IMR-90 (cell line): ENCODE measurements at regions not wholly inside any gene's neighbourhood (a gene's known extent, or its start where the extent isn't known, plus 50 kb on each side); places are given as distances from the start of the nearest gene placed in this dataset.

Experiments
- ATAC-seq: fragments of 200-7000 bp; cut with Tn5 transposase; 2 replicates; pipeline ENCODE4 v1.9.1; 2020; ENCODE audit warnings: low read depth, mild to moderate bottlenecking, moderate library complexity
- BruUV-seq: library from RNA; stranded (reverse); fragments of 400-500 nt; replicated peaks from 2 replicates; lab custom pipeline; 2021; lab: Mats Ljungman, UMichigan
- CTCF ChIA-PET: fragments of 300-600 bp; formaldehyde crosslinking; extraction: SDS; loops from one replicate; lab custom pipeline; 2021; ENCODE audit warnings: antibody characterized with exemption; lab: Yijun Ruan, JAX
- POLR2A ChIA-PET: fragments of 300-600 bp; sonication (Branson Sonifier 250); formaldehyde crosslinking; loops from one replicate; lab custom pipeline; 2022; ENCODE audit warnings: antibody characterized with exemption; ENCODE audit not compliant: unreplicated experiment; lab: Charles Lee
- DNase-seq: peaks from one replicate; pipeline ENCODE4 v3.0.0; 2013
- H2AFZ ChIP-seq: replicated peaks from 2 replicates; pipeline ENCODE3; 2013; ENCODE audit warnings: low read length, mild to moderate bottlenecking; ENCODE audit not compliant: poor library complexity
- H2AK5ac ChIP-seq: 2 replicates; pipeline ENCODE4 v1.6.1; 2013; ENCODE audit warnings: low read depth, low read length, inconsistent platforms
- H2AK9ac ChIP-seq: replicated peaks from 2 replicates; pipeline ENCODE3; 2013; ENCODE audit warnings: mild to moderate bottlenecking, low read depth, low read length, moderate library complexity; ENCODE audit not compliant: poor library complexity
- H2BK120ac ChIP-seq: 2 replicates; pipeline ENCODE4 v1.6.1; 2013; ENCODE audit warnings: low read depth, low read length, inconsistent platforms
- H2BK15ac ChIP-seq: 3 replicates; pipeline ENCODE4 v1.6.1; 2013; ENCODE audit warnings: low read depth, low read length, inconsistent platforms
- H2BK20ac ChIP-seq: 2 replicates; pipeline ENCODE4 v1.6.1; 2013; ENCODE audit warnings: low read depth, mild to moderate bottlenecking, inconsistent platforms, low read length, moderate library complexity
- H2BK5ac ChIP-seq: 2 replicates; pipeline ENCODE4 v1.6.1; 2013; ENCODE audit warnings: mild to moderate bottlenecking, low read depth, low read length, inconsistent platforms; ENCODE audit not compliant: poor library complexity, severe bottlenecking
- H3K14ac ChIP-seq: replicated peaks from 2 replicates; pipeline ENCODE4 v1.6.1; 2013; ENCODE audit warnings: low read depth, low read length, inconsistent platforms
- H3K18ac ChIP-seq: 2 replicates; pipeline ENCODE4 v1.6.1; 2013; ENCODE audit warnings: low read depth, low read length, control low read depth
- H3K23ac ChIP-seq: 2 replicates; pipeline ENCODE4 v1.6.1; 2013; ENCODE audit warnings: low read depth, low read length, inconsistent platforms
- H3K27ac ChIP-seq: 2 replicates; pipeline ENCODE4 v1.5.1; 2013; ENCODE audit warnings: mild to moderate bottlenecking, control low read depth, low read length; ENCODE audit not compliant: insufficient read depth
- H3K27me3 ChIP-seq: 2 replicates; pipeline ENCODE4 v1.6.1; 2013; ENCODE audit warnings: low read length; ENCODE audit not compliant: control insufficient read depth, insufficient read depth
- H3K36me3 ChIP-seq: 2 replicates; pipeline ENCODE4 v1.6.1; 2013; ENCODE audit warnings: low read length, mixed read lengths; ENCODE audit not compliant: control insufficient read depth, insufficient read depth
- H3K4ac ChIP-seq: 2 replicates; pipeline ENCODE4 v1.6.1; 2013; ENCODE audit warnings: low read depth, low read length, inconsistent platforms
- H3K4me1 ChIP-seq: 2 replicates; pipeline ENCODE4 v1.6.1; 2013; ENCODE audit warnings: low read length, mixed read lengths; ENCODE audit not compliant: control insufficient read depth, insufficient read depth
- H3K4me2 ChIP-seq: 2 replicates; pipeline ENCODE4 v1.6.1; 2013; ENCODE audit warnings: low read depth, mild to moderate bottlenecking, control low read depth, low read length, moderate library complexity
- H3K4me3 ChIP-seq: 2 replicates; pipeline ENCODE4 v1.5.1; 2013; ENCODE audit warnings: low read depth, mild to moderate bottlenecking, control low read depth, low read length, moderate library complexity; ENCODE audit not compliant: insufficient read depth
- H3K56ac ChIP-seq: 2 replicates; pipeline ENCODE4 v1.6.1; 2013; ENCODE audit warnings: low read length, inconsistent platforms; ENCODE audit not compliant: insufficient read depth; ENCODE audit errors: extremely low read depth
- H3K79me1 ChIP-seq, 2 experiments: 2 replicates each; pipeline ENCODE4 v1.6.1; 2013; ENCODE audit warnings: low read length in 2 of 2, inconsistent platforms in 1 of 2, low read depth in 1 of 2
- H3K9ac ChIP-seq: 2 replicates; pipeline ENCODE4 v1.6.1; 2013; ENCODE audit warnings: low read depth, low read length, control low read depth
- H3K9me1 ChIP-seq: 2 replicates; pipeline ENCODE4 v1.6.1; 2013; ENCODE audit warnings: low read length, inconsistent platforms; ENCODE audit not compliant: insufficient read depth
- H3K9me3 ChIP-seq: 2 replicates; pipeline ENCODE4 v1.6.1; 2013; ENCODE audit warnings: low read length; ENCODE audit not compliant: control insufficient read depth, insufficient read depth
- H4K20me1 ChIP-seq: 2 replicates; pipeline ENCODE4 v1.6.1; 2013; ENCODE audit warnings: low read length, inconsistent platforms; ENCODE audit not compliant: insufficient read depth
- H4K5ac ChIP-seq: 2 replicates; pipeline ENCODE4 v1.6.1; 2013; ENCODE audit warnings: mild to moderate bottlenecking, low read depth, low read length, control low read depth
- H4K8ac ChIP-seq, 2 experiments: 2 replicates each; pipeline ENCODE4 v1.6.1; 2013; ENCODE audit warnings: low read depth in 2 of 2, low read length in 2 of 2, control low read depth in 1 of 2, inconsistent platforms in 1 of 2
- H4K91ac ChIP-seq: 2 replicates; pipeline ENCODE4 v1.6.1; 2013; ENCODE audit warnings: low read depth, low read length, inconsistent platforms; ENCODE audit not compliant: insufficient read depth
- CEBPB ChIP-seq: IDR thresholded peaks from 2 replicates; pipeline ENCODE4 v1.6.1; 2012; ENCODE audit warnings: low read depth, low read length, improper control_type of control experiment
- CHD1 ChIP-seq: IDR thresholded peaks from 2 replicates; pipeline ENCODE4 v1.6.1; 2012; ENCODE audit warnings: low read depth, low read length, improper control_type of control experiment
- MAFK ChIP-seq: IDR thresholded peaks from 2 replicates; pipeline ENCODE4 v1.6.1; 2012; ENCODE audit warnings: low read depth, low read length, improper control_type of control experiment
- MAZ ChIP-seq: IDR thresholded peaks from 2 replicates; pipeline ENCODE4 v1.6.1; 2012; ENCODE audit warnings: low read depth, mild to moderate bottlenecking, low read length, improper control_type of control experiment, moderate library complexity, borderline replicate concordance
- MXI1 ChIP-seq: IDR thresholded peaks from 2 replicates; pipeline ENCODE4 v1.6.1; 2012; ENCODE audit warnings: low read depth, mild to moderate bottlenecking, low read length, moderate library complexity, borderline replicate concordance
- NFE2L2 ChIP-seq: fragments of 150-350 bp; IDR thresholded peaks from 2 replicates; pipeline ENCODE4 v1.6.1; 2016; ENCODE audit warnings: low read depth, mild to moderate bottlenecking, low read length
- POLR2A ChIP-seq: IDR thresholded peaks from 2 replicates; pipeline ENCODE4 v1.6.1; 2012; ENCODE audit warnings: mild to moderate bottlenecking, low read depth, low read length
- RCOR1 ChIP-seq: IDR thresholded peaks from 2 replicates; pipeline ENCODE4 v1.6.1; 2012; ENCODE audit warnings: mild to moderate bottlenecking, low read length, improper control_type of control experiment; ENCODE audit not compliant: insufficient replicate concordance
- RFX5 ChIP-seq: IDR thresholded peaks from 2 replicates; pipeline ENCODE4 v1.8.0; 2012; ENCODE audit warnings: low read depth, mild to moderate bottlenecking, low read length, moderate library complexity
- WGBS, 2 experiments: methylation state at CpG; one replicate each; pipeline versions ENCODE4 v1.1.5 to v1.1.7; 2013; ENCODE audit warnings: missing lambda C conversion rate in 2 of 2; ENCODE audit not compliant: insufficient read length in 1 of 2; ENCODE audit errors: extremely low coverage in 2 of 2; 5-methylcytosine and 5-hydroxymethylcytosine counted together
- dilution Hi-C: fragments of 300-500 bp; cut with HindIII; formaldehyde crosslinking; loops from one replicate; pipeline ENCODE4 v1.14.3; 2018; ENCODE audit warnings: low sequenced_read_pairs; ENCODE audit not compliant: unreplicated experiment
- in situ Hi-C: fragments of 300-500 bp; cut with MboI; formaldehyde crosslinking; loops from 3 replicates; pipeline ENCODE4 v1.14.3; 2019; ENCODE audit warnings: low sequenced_read_pairs, inconsistent platforms, mixed read lengths
- intact Hi-C: fragments of 100-400 bp; cut with micrococcal nuclease; formaldehyde crosslinking; loops from 2 replicates; pipeline ENCODE4 v1.10.0; 2022
- TF ChIP-seq, protein P1 (sequence below): fragments of 150-350 bp; IDR thresholded peaks from 2 replicates; pipeline ENCODE4 v1.6.1; 2016; ENCODE audit warnings: low read depth, mild to moderate bottlenecking, low read length, moderate library complexity, borderline replicate concordance
- TF ChIP-seq, protein P2 (sequence below): conservative IDR thresholded peaks from 2 replicates; pipeline ENCODE4 v1.5.1; 2012; ENCODE audit warnings: mild to moderate bottlenecking, low read depth, low read length, improper control_type of control experiment

DNA sequence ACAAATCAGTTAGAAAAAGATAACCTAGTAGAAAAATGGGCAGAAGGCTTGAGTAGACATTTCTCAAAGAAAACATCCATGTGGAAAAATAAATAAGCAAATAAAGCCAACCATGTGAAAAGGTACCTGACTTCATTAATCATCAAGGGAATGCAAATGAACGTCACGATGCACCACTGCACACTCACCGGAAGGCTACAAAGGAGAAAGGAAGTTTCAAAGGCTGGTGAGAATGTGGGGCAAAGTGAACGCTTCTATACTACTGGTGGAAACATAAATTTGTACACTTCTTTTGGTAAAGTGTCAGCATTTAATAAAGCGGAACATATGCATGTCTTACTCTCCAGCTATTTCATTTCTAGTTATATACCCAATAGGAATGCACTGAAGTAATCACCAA lies 166.8 kb downstream of the CSNK2A3 start:
- Histone ChIP-seq H2AK5ac (no peak overlapping the region), H3K4me2 (no peak overlapping the region), H2BK5ac (no peak overlapping the region), H3K14ac (no peak overlapping the region), H3K9ac (no peak overlapping the region), H3K4ac (no peak overlapping the region), H3K56ac (no peak overlapping the region), H3K23ac (no peak overlapping the region), H3K9me3 (no peaks in the 10 kb centered on the region), H3K27me3 (peaks cover 21% of the 10 kb centered on the region), H2AK9ac (no peak overlapping the region), H4K8ac (no peak overlapping the region), H2BK120ac (no peak overlapping the region), H3K4me3 (no peak overlapping the region), H3K18ac (no peak overlapping the region), H2AFZ (no peak overlapping the region), H3K79me1 (no peaks in the 10 kb centered on the region), H4K91ac (no peak overlapping the region), H3K36me3 (no peaks in the 10 kb centered on the region), H3K4me1 (no peaks in the 10 kb centered on the region), H4K5ac (no peak overlapping the region), H2BK20ac (no peak overlapping the region), H4K20me1 (no peaks in the 10 kb centered on the region), H2BK15ac (no peak overlapping the region), H3K9me1 (no peaks in the 10 kb centered on the region), H3K27ac (no peak overlapping the region)
- TF ChIP-seq, protein P1, sequence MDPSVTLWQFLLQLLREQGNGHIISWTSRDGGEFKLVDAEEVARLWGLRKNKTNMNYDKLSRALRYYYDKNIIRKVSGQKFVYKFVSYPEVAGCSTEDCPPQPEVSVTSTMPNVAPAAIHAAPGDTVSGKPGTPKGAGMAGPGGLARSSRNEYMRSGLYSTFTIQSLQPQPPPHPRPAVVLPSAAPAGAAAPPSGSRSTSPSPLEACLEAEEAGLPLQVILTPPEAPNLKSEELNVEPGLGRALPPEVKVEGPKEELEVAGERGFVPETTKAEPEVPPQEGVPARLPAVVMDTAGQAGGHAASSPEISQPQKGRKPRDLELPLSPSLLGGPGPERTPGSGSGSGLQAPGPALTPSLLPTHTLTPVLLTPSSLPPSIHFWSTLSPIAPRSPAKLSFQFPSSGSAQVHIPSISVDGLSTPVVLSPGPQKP = no peak
- TF ChIP-seq RFX5 = no peak
- TF ChIP-seq MXI1 = no peak
- TF ChIP-seq, protein P2, sequence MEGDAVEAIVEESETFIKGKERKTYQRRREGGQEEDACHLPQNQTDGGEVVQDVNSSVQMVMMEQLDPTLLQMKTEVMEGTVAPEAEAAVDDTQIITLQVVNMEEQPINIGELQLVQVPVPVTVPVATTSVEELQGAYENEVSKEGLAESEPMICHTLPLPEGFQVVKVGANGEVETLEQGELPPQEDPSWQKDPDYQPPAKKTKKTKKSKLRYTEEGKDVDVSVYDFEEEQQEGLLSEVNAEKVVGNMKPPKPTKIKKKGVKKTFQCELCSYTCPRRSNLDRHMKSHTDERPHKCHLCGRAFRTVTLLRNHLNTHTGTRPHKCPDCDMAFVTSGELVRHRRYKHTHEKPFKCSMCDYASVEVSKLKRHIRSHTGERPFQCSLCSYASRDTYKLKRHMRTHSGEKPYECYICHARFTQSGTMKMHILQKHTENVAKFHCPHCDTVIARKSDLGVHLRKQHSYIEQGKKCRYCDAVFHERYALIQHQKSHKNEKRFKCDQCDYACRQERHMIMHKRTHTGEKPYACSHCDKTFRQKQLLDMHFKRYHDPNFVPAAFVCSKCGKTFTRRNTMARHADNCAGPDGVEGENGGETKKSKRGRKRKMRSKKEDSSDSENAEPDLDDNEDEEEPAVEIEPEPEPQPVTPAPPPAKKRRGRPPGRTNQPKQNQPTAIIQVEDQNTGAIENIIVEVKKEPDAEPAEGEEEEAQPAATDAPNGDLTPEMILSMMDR = no peak
- no peak for TF ChIP-seq RCOR1
- TF ChIP-seq POLR2A = no peak
- no peak for TF ChIP-seq CHD1
- TF ChIP-seq NFE2L2 = no peak
- no peak for TF ChIP-seq MAFK
- no peak for TF ChIP-seq CEBPB
- TF ChIP-seq MAZ = no peak
- WGBS, 2 experiments = no CpG with 5 or more reads among the region's 5 CpGs
- intact Hi-C loops (no loop called here), dilution Hi-C loops (no loop called here), in situ Hi-C loops (no loop called here)
- CTCF ChIA-PET = no interaction called here
- DNase-seq (no peak), ATAC-seq (no peak)
- POLR2A ChIA-PET = no interaction called here
- BruUV-seq = no TSS peak
